ENCODE measurements at regions not wholly inside any gene's neighbourhood (a gene's known extent, or its start where the extent isn't known, plus 50 kb on each side); places are given as distances from the start of the nearest gene placed in this dataset.

DNA sequence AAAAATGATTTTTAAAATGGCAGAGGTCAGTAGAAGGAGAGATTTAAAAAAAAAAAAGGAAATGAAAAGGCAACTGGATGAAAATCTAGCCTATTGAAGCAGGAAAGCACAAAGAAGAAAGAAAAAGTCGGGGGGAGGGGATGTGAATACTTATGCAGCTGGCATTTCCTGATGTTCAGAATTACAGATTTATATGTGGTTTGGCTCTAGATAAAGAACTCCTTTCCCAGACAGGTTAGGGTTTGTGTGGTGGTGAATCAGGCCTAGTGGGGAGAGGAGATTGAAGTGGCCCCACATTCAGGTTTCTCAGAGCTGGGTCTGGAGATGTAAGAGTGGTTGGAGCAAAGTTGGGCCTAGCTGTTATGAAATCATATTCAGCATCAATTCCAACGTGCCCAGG lies 394.4 kb downstream of the FIGN start:
- no peak for FAIRE-seq

More for the DNA sequence above, 394.4 kb downstream of the FIGN start:
- Histone ChIP-seq H3K9ac (ENCODE audit: insufficient read depth in 1 of 2, low read depth in 2 of 2, low read length in 2 of 2) (no peak overlapping the region), H3K4me1 (replicated peaks in 1 of 2; ENCODE audit: control insufficient read depth in 2 of 2, insufficient read depth in 2 of 2, low read length in 2 of 2) (no peaks in the 10 kb centered on the region), H4K20me1 (replicated peaks; ENCODE audit: control insufficient read depth, insufficient read depth, low read length) (no peaks in the 10 kb centered on the region), H3K79me2 (ENCODE audit: control insufficient read depth, insufficient read depth, low read length) (no peaks in the 10 kb centered on the region), H3K27me3 (ENCODE audit: control insufficient read depth in 2 of 2, insufficient read depth in 2 of 2, low read length in 2 of 2) (no peaks in the 10 kb centered on the region), H3K27ac (ENCODE audit: extremely low read depth, low read depth, low read length) (no peak overlapping the region), H3K4me3 (no peak overlapping the region), H3K4me2 (ENCODE audit: insufficient read depth, low read length) (no peak overlapping the region), H3K36me3 (ENCODE audit: control insufficient read depth, insufficient read depth, low read length) (no peaks in the 10 kb centered on the region), H3K9me3 (replicated peaks; ENCODE audit: control insufficient read depth, insufficient read depth, low read depth, low read length) (no peaks in the 10 kb centered on the region; the same call in 1 of the 2 replicates), H2AFZ (ENCODE audit: low read depth, low read length) (no peak overlapping the region), H3K9me1 (ENCODE audit: control insufficient read depth, insufficient read depth, low read length) (no peaks in the 10 kb centered on the region)
- CTCF ChIA-PET (ENCODE audit: low intra/inter-chr PET ratio) = no interaction called here
- POLR2A ChIA-PET = no interaction called here
- WGBS (ENCODE audit: insufficient coverage, low coverage, missing lambda C conversion rate) = 0% methylated on average over 2 of the region's 2 CpGs
- in situ Hi-C loops (cut with MboI) = loop anchor here (25.0 kb wide), 1 partner anchor 1146 kb away; no protein-coding TSS in a partner anchor
- ATAC-seq = no peak
- no peak for DNase-seq (ENCODE audit: extremely low read depth in 1 of 4, low spot score in 3 of 4)
- BruUV-seq (replicated peaks) = no TSS peak
- intact Hi-C loops (cut with micrococcal nuclease) = no loop called here
- TF ChIP-seq HNRNPK (IDR thresholded peaks at IDR 0.05; ENCODE audit: low read depth, low read length, poor library complexity, severe bottlenecking) (no peak), ZKSCAN8 (CRISPR knock-in tag; IDR thresholded peaks at IDR 0.05) (no peak), POU5F1 (IDR thresholded peaks at IDR 0.05; ENCODE audit: borderline replicate concordance, low read depth, low read length, partially characterized antibody) (no peak), PTRF (tag; IDR thresholded peaks at IDR 0.05) (no peak), BRCA1 (IDR thresholded peaks at IDR 0.05) (no peak), BRCA1 (CRISPR knock-in tag; IDR thresholded peaks at IDR 0.05) (no peak)
- TF ChIP-seq, protein P1, sequence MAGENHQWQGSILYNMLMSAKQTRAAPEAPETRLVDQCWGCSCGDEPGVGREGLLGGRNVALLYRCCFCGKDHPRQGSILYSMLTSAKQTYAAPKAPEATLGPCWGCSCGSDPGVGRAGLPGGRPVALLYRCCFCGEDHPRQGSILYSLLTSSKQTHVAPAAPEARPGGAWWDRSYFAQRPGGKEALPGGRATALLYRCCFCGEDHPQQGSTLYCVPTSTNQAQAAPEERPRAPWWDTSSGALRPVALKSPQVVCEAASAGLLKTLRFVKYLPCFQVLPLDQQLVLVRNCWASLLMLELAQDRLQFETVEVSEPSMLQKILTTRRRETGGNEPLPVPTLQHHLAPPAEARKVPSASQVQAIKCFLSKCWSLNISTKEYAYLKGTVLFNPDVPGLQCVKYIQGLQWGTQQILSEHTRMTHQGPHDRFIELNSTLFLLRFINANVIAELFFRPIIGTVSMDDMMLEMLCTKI (IDR thresholded peaks at IDR 0.05; ENCODE audit: partially characterized antibody) = no peak
- TF ChIP-seq, protein P2, sequence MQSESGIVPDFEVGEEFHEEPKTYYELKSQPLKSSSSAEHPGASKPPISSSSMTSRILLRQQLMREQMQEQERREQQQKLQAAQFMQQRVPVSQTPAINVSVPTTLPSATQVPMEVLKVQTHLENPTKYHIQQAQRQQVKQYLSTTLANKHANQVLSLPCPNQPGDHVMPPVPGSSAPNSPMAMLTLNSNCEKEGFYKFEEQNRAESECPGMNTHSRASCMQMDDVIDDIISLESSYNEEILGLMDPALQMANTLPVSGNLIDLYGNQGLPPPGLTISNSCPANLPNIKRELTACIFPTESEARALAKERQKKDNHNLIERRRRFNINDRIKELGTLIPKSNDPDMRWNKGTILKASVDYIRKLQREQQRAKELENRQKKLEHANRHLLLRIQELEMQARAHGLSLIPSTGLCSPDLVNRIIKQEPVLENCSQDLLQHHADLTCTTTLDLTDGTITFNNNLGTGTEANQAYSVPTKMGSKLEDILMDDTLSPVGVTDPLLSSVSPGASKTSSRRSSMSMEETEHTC (IDR thresholded peaks at IDR 0.05) = no peak
- TF ChIP-seq, protein P3, sequence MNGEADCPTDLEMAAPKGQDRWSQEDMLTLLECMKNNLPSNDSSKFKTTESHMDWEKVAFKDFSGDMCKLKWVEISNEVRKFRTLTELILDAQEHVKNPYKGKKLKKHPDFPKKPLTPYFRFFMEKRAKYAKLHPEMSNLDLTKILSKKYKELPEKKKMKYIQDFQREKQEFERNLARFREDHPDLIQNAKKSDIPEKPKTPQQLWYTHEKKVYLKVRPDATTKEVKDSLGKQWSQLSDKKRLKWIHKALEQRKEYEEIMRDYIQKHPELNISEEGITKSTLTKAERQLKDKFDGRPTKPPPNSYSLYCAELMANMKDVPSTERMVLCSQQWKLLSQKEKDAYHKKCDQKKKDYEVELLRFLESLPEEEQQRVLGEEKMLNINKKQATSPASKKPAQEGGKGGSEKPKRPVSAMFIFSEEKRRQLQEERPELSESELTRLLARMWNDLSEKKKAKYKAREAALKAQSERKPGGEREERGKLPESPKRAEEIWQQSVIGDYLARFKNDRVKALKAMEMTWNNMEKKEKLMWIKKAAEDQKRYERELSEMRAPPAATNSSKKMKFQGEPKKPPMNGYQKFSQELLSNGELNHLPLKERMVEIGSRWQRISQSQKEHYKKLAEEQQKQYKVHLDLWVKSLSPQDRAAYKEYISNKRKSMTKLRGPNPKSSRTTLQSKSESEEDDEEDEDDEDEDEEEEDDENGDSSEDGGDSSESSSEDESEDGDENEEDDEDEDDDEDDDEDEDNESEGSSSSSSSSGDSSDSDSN (IDR thresholded peaks at IDR 0.05; ENCODE audit: borderline replicate concordance in 1 of 2, low read depth in 2 of 2, low read length in 2 of 2) = no peak
- TF ChIP-seq, protein P4, sequence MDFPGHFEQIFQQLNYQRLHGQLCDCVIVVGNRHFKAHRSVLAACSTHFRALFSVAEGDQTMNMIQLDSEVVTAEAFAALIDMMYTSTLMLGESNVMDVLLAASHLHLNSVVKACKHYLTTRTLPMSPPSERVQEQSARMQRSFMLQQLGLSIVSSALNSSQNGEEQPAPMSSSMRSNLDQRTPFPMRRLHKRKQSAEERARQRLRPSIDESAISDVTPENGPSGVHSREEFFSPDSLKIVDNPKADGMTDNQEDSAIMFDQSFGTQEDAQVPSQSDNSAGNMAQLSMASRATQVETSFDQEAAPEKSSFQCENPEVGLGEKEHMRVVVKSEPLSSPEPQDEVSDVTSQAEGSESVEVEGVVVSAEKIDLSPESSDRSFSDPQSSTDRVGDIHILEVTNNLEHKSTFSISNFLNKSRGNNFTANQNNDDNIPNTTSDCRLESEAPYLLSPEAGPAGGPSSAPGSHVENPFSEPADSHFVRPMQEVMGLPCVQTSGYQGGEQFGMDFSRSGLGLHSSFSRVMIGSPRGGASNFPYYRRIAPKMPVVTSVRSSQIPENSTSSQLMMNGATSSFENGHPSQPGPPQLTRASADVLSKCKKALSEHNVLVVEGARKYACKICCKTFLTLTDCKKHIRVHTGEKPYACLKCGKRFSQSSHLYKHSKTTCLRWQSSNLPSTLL (IDR thresholded peaks at IDR 0.05) = no peak
